ENCODE measurements at regions not wholly inside any gene's neighbourhood (a gene's known extent, or its start where the extent isn't known, plus 50 kb on each side); places are given as distances from the start of the nearest gene placed in this dataset.

DNA sequence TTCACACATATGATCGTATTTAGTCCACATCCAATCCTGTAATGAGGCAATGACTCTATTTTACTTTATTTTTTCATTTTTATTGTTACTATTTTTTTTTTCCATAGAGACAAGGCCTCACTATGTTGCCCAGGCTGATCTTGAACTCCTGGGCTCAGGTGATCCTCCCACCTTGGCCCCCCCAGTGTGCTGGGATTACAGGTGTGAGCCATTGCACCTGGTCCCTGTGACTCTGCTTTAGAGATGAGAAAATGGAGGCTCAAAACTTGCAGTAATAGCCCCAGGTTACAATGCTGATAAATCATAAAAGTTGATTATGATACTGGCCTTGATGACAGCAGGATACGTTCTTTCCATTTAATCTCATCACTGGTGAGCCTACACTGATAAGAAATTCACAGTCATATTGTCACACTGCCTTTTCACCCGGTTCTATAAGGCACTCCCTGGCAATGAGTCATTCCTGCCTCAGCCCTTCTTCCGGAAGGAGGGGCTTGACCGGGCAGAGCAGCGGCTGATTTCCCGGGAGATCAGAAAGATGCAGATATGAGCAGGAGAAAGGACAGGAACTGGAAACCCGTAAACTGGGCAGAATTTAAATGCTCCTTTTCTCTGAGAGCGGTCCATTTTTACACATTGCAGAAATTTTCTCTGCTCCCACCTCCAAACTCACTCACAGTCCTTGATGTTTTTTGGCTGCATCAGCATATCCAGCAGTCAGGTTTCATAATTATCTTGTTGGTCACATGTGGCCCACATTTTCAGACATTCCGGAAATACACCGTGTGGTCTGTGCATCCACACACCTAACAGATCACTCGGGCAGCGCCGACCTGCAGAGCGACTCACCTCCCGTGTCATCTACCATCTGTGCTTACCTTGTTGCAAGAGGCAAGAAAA, 616.4 kb downstream of the EFNB2 start:
- intact Hi-C loops (cut with DNase I), result no loop called here
- no peak for DNase-seq (ENCODE audit: extremely low spot score)
- Histone ChIP-seq H3K27me3 (no peaks in the 10 kb centered on the region), H3K27ac (replicated peaks in 1 of 4) (no peak overlapping the region), H3K9me3 (no peaks in the 10 kb centered on the region), H3K4me1 (peaks cover 0 to 8% (median 1%) of the 10 kb centered on the region in 4 donors), H3K36me3 (no peaks in the 10 kb centered on the region), H3K4me3 (no peak overlapping the region)
- no peak for TF ChIP-seq EP300 (IDR thresholded peaks at IDR 0.05)
- TF ChIP-seq, protein P1, sequence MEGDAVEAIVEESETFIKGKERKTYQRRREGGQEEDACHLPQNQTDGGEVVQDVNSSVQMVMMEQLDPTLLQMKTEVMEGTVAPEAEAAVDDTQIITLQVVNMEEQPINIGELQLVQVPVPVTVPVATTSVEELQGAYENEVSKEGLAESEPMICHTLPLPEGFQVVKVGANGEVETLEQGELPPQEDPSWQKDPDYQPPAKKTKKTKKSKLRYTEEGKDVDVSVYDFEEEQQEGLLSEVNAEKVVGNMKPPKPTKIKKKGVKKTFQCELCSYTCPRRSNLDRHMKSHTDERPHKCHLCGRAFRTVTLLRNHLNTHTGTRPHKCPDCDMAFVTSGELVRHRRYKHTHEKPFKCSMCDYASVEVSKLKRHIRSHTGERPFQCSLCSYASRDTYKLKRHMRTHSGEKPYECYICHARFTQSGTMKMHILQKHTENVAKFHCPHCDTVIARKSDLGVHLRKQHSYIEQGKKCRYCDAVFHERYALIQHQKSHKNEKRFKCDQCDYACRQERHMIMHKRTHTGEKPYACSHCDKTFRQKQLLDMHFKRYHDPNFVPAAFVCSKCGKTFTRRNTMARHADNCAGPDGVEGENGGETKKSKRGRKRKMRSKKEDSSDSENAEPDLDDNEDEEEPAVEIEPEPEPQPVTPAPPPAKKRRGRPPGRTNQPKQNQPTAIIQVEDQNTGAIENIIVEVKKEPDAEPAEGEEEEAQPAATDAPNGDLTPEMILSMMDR (IDR thresholded peaks at IDR 0.05), result no peak
- WGBS, result 82% methylated on average over 16 of the region's 16 CpGs

DNA sequence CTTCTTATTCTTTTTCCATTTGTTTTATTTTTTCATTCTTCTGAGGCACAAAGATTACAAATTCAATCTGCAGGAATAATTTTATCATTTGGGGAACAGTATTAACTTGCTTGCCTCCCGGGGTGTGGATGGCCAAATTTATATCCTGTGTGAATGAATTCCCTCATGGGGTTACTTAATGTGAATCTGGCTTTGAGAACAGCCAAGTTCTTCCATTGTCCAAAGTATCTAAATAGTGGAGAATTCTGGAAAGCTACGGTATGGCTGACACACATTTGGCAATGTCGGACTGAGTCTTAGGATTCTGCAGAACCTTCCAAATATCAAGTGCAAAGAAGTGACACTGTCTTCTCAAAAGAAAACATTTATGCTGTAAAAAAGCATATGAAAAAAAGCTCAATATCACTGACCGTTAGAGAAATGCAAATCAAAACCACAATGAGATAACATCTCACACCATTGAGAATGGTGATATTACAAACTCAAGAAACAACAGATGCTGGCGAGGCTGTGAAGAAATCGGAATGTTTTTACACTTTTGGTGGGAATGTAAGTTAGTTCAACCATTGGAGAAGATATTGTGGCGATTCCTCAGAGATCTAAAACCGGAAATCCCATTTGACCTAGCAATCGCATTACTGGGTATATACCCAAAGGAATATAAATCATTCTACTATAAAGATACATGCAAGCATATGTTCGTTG, 620.2 kb downstream of the EFNB2 start:
- TF ChIP-seq, protein P1 (IDR thresholded peaks at IDR 0.05), result no peak
- TF ChIP-seq POLR2AphosphoS5 (IDR thresholded peaks at IDR 0.05) (no peak), POLR2A (IDR thresholded peaks at IDR 0.05; ENCODE audit: low read depth) (no peak), EP300 (IDR thresholded peaks at IDR 0.05) (no peak)
- no peak for DNase-seq (ENCODE audit: extremely low spot score)
- intact Hi-C loops (cut with DNase I), result no loop called here

DNA sequence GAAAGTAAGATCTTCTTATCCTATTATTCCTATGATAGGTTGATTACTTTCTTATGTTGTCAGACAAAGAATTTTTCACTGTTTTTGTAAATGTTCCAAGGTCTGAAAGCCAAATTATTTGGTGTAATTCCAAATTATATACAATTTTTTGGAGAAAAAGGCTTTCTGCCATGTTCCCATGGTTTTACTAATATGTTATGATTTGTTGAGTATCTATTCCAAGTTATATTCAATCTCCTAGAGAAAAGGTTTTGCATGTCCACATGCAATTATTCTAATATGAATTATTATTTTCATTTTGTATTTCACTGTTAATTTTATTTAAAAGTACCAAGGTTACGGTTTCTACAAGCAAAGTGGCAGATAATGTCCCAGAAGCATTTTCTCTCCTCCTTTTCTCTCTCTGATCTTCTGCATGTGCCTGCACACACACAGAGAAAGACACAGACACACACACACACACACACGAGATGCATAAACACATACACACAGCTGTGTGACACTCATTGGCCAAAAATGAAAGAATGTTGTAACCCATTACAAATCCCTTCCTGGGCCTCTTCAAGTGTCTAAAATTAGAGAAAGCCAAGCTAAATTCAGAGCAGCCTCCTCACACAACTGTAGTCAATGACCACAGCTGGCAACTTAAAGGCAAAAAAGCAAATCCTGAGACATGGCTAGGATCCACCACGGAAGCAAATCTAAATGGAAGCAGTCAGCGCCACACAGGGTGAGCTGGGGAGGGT, 621.0 kb downstream of the EFNB2 start:
- intact Hi-C loops (cut with DNase I), result no loop called here
- Histone ChIP-seq H3K4me1 (peaks cover 0 to 8% (median 1%) of the 10 kb centered on the region in 4 donors), H3K27ac (replicated peaks in 1 of 4) (no peak overlapping the region), H3K27me3 (no peaks in the 10 kb centered on the region), H3K4me3 (no peak overlapping the region), H3K9me3 (no peaks in the 10 kb centered on the region), H3K36me3 (no peaks in the 10 kb centered on the region)
- TF ChIP-seq EP300 (IDR thresholded peaks at IDR 0.05), result no peak
- TF ChIP-seq POLR2A (IDR thresholded peaks at IDR 0.05; ENCODE audit: low read depth), result no peak
- no peak for TF ChIP-seq POLR2AphosphoS5 (IDR thresholded peaks at IDR 0.05)
- TF ChIP-seq, protein P1 (IDR thresholded peaks at IDR 0.05), result no peak
- peak; percentile 37 for DNase-seq (ENCODE audit: extremely low spot score)
- WGBS, result 43% methylated on average over 4 of the region's 4 CpGs

More for the DNA sequence above, 620.2 kb downstream of the EFNB2 start:
- H3K27ac ChIP-seq (replicated peaks in 1 of 4), result no peak overlapping the region
- peaks cover 0 to 8% (median 1%) of the 10 kb centered on the region in 4 donors for H3K4me1 ChIP-seq
- no peaks in the 10 kb centered on the region for H3K36me3 ChIP-seq
- H3K27me3 ChIP-seq, result no peaks in the 10 kb centered on the region
- H3K4me3 ChIP-seq, result no peak overlapping the region
- 64% methylated on average over 10 of the region's 10 CpGs for WGBS
- no peaks in the 10 kb centered on the region for H3K9me3 ChIP-seq

DNA sequence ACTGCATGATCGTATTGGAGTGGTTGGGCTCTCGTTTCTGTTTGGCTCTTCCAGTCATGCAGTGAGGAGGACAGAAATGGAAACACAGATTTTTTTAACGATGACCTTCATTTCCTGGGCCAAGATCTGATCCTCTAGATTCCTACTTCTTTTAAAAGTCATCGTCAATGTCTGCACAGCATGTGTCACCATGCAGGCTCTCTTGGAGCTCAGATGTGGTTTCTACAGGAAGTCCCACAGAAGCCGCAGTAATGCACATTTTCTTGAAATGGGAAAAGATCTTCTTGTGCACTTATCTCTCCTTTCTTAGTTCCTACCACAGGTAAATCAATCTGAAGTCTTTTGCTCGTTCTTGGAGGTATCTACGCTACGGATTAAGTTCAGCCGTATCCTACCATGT, 626.9 kb downstream of the EFNB2 start:
- no peak for DNase-seq (ENCODE audit: extremely low spot score)
- Histone ChIP-seq H3K4me1 (no peaks in the 10 kb centered on the region), H3K27me3 (no peaks in the 10 kb centered on the region), H3K27ac (replicated peaks in 1 of 4) (no peak overlapping the region), H3K4me3 (no peak overlapping the region), H3K36me3 (no peaks in the 10 kb centered on the region), H3K9me3 (no peaks in the 10 kb centered on the region)
- intact Hi-C loops (cut with DNase I), result no loop called here
- 73% methylated on average over 9 of the region's 9 CpGs for WGBS
- TF ChIP-seq POLR2A (IDR thresholded peaks at IDR 0.05; ENCODE audit: low read depth) (no peak), EP300 (IDR thresholded peaks at IDR 0.05) (no peak), POLR2AphosphoS5 (IDR thresholded peaks at IDR 0.05) (no peak)
- TF ChIP-seq, protein P1 (IDR thresholded peaks at IDR 0.05), result no peak

Measured in esophagus muscularis mucosa (tissue), 4 donors.